SK-N-MC (cell line): ENCODE measurements at regions not wholly inside any gene's neighbourhood (a gene's known extent, or its start where the extent isn't known, plus 50 kb on each side); places are given as distances from the start of the nearest gene placed in this dataset.

Experiments
- EZH2 ChIP-seq: fragments of 200-600 bp; sonication (generic); IDR thresholded peaks from one replicate; pipeline ENCODE4 v1.6.1; 2017; ENCODE audit warnings: antibody characterized with exemption
- POLR2AphosphoS5 ChIP-seq: IDR thresholded peaks from 2 replicates; pipeline ENCODE4 v1.6.1; 2012; ENCODE audit warnings: mild to moderate bottlenecking, low read depth, low read length, borderline replicate concordance

DNA sequence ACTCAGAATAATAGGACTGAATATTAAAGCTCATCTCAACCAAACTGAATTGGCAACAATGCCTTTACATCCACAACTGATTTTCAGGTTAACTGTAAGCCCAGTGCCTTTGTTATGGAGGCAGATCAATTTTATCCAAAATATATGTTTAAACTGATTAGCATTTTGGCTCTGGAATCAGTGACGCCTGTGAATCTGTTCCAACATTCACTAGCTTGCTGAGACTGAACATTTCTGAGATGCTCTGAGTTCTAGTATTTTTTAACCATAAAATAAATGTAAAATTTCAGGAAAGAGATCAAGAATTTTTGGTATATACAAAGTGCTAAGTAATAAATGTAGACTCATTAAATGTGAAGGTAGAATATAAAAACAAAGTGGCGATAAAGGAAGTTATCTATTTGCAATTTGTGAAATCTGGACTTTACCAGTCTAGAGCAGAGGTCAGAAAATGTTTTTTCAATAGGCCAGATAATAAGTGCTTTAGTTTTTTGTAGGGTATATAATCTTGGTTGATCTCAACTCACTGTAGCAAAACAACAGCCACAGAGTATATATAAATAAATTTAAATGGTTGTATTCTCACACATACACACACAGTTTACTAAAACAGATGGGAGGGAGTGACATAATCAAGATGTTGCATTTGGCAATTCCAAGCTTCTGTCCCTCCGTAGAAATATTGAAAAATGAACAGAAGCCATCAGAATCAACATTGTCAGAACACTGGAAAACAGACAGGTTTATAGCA lies 560.3 kb downstream of the ZWINT start:
- no peak for TF ChIP-seq EZH2
- no peak for TF ChIP-seq POLR2AphosphoS5
